ENCODE measurements at regions not wholly inside any gene's neighbourhood (a gene's known extent, or its start where the extent isn't known, plus 50 kb on each side); places are given as distances from the start of the nearest gene placed in this dataset.
"Not testable (repeated sequence)": the region's sequence is repeated elsewhere in the genome, so short reads cannot be mapped to it uniquely, and the experiment has no call there.

- H3K9ac ChIP-seq (ENCODE audit: low read length in 5 of 5): no peak overlapping the region
- H3K36me3 ChIP-seq (ENCODE audit: control insufficient read depth in 5 of 5, insufficient read depth in 5 of 5, low read length in 5 of 5): no peaks in the 10 kb centered on the region
- no peak overlapping the region for H3K4me3 ChIP-seq (ENCODE audit: low read depth in 1 of 5, low read length in 5 of 5)
- H3K9me3 ChIP-seq (ENCODE audit: control insufficient read depth in 5 of 5, low read length in 5 of 5): no peaks in the 10 kb centered on the region
- no peaks in the 10 kb centered on the region for H3K4me1 ChIP-seq (ENCODE audit: control insufficient read depth in 5 of 5, insufficient read depth in 5 of 5, low read length in 5 of 5)
- H3K27ac ChIP-seq (ENCODE audit: low read depth, low read length): no peak overlapping the region
- H3K27me3 ChIP-seq (ENCODE audit: control insufficient read depth in 5 of 5, insufficient read depth in 4 of 5, low read length in 5 of 5): no peaks in the 10 kb centered on the region
Measured at GRCh38 chr17:69669441-69670178, 255.1 kb downstream of the MAP2K6 start.

GRCh38 chr17:69672924-69673323 is 258.4 kb downstream of the MAP2K6 start:
- Histone ChIP-seq H3K9ac (ENCODE audit: low read length in 5 of 5) (no peak overlapping the region), H3K4me3 (ENCODE audit: low read depth in 1 of 5, low read length in 5 of 5) (no peak overlapping the region), H3K36me3 (ENCODE audit: control insufficient read depth in 5 of 5, insufficient read depth in 5 of 5, low read length in 5 of 5) (no peaks in the 10 kb centered on the region), H3K27ac (ENCODE audit: low read depth, low read length) (no peak overlapping the region), H3K4me1 (ENCODE audit: control insufficient read depth in 5 of 5, insufficient read depth in 5 of 5, low read length in 5 of 5) (no peaks in the 10 kb centered on the region), H3K27me3 (ENCODE audit: control insufficient read depth in 5 of 5, insufficient read depth in 4 of 5, low read length in 5 of 5) (no peaks in the 10 kb centered on the region), H3K9me3 (ENCODE audit: control insufficient read depth in 5 of 5, low read length in 5 of 5) (no peaks in the 10 kb centered on the region)

GRCh38 chr17:69677130-69677529 is 262.6 kb downstream of the MAP2K6 start:
- no peaks in the 10 kb centered on the region for H3K9me3 ChIP-seq (ENCODE audit: control insufficient read depth in 5 of 5, low read length in 5 of 5)
- H3K4me3 ChIP-seq (ENCODE audit: low read depth in 1 of 5, low read length in 5 of 5): no peak overlapping the region
- no peaks in the 10 kb centered on the region for H3K4me1 ChIP-seq (ENCODE audit: control insufficient read depth in 5 of 5, insufficient read depth in 5 of 5, low read length in 5 of 5)
- no peak overlapping the region for H3K27ac ChIP-seq (ENCODE audit: low read depth, low read length)
- H3K36me3 ChIP-seq (ENCODE audit: control insufficient read depth in 5 of 5, insufficient read depth in 5 of 5, low read length in 5 of 5): no peaks in the 10 kb centered on the region
- H3K27me3 ChIP-seq (ENCODE audit: control insufficient read depth in 5 of 5, insufficient read depth in 4 of 5, low read length in 5 of 5): no peaks in the 10 kb centered on the region
- no peak overlapping the region for H3K9ac ChIP-seq (ENCODE audit: low read length in 5 of 5)

- Histone ChIP-seq H3K4me1 (ENCODE audit: control insufficient read depth in 5 of 5, insufficient read depth in 5 of 5, low read length in 5 of 5) (no peaks in the 10 kb centered on the region), H3K4me3 (ENCODE audit: low read depth in 1 of 5, low read length in 5 of 5) (no peak overlapping the region), H3K27ac (ENCODE audit: low read depth, low read length) (no peak overlapping the region)
Measured at GRCh38 chr17:69678206-69678605, 263.7 kb downstream of the MAP2K6 start.

GRCh38 chr17:69679829-69680228 is 265.3 kb downstream of the MAP2K6 start:
- H3K36me3 ChIP-seq (ENCODE audit: control insufficient read depth in 5 of 5, insufficient read depth in 5 of 5, low read length in 5 of 5): no peaks in the 10 kb centered on the region
- H3K27ac ChIP-seq (ENCODE audit: low read depth, low read length): no peak overlapping the region
- no peaks in the 10 kb centered on the region for H3K27me3 ChIP-seq (ENCODE audit: control insufficient read depth in 5 of 5, insufficient read depth in 4 of 5, low read length in 5 of 5)
- no peaks in the 10 kb centered on the region for H3K4me1 ChIP-seq (ENCODE audit: control insufficient read depth in 5 of 5, insufficient read depth in 5 of 5, low read length in 5 of 5)
- no peak overlapping the region for H3K9ac ChIP-seq (ENCODE audit: low read length in 5 of 5)
- H3K9me3 ChIP-seq (ENCODE audit: control insufficient read depth in 5 of 5, low read length in 5 of 5): no peaks in the 10 kb centered on the region
- no peak overlapping the region for H3K4me3 ChIP-seq (ENCODE audit: low read depth in 1 of 5, low read length in 5 of 5)

More at GRCh38 chr17:69678206-69678605, 263.7 kb downstream of the MAP2K6 start:
- H3K27me3 ChIP-seq (ENCODE audit: control insufficient read depth in 5 of 5, insufficient read depth in 4 of 5, low read length in 5 of 5): no peaks in the 10 kb centered on the region
- no peaks in the 10 kb centered on the region for H3K36me3 ChIP-seq (ENCODE audit: control insufficient read depth in 5 of 5, insufficient read depth in 5 of 5, low read length in 5 of 5)
- no peak overlapping the region for H3K9ac ChIP-seq (ENCODE audit: low read length in 5 of 5)
- H3K9me3 ChIP-seq (ENCODE audit: control insufficient read depth in 5 of 5, low read length in 5 of 5): no peaks in the 10 kb centered on the region

GRCh38 chr17:69684251-69684650 is 269.8 kb downstream of the MAP2K6 start:
- Histone ChIP-seq H3K4me3 (ENCODE audit: low read depth in 1 of 5, low read length in 5 of 5) (no peak overlapping the region), H3K9me3 (ENCODE audit: control insufficient read depth in 5 of 5, low read length in 5 of 5) (peaks cover 0 to 10% (median 6%) of the 10 kb centered on the region in 5 donors), H3K36me3 (ENCODE audit: control insufficient read depth in 5 of 5, insufficient read depth in 5 of 5, low read length in 5 of 5) (no peaks in the 10 kb centered on the region), H3K27ac (ENCODE audit: low read depth, low read length) (no peak overlapping the region), H3K9ac (ENCODE audit: low read length in 5 of 5) (no peak overlapping the region), H3K4me1 (ENCODE audit: control insufficient read depth in 5 of 5, insufficient read depth in 5 of 5, low read length in 5 of 5) (no peaks in the 10 kb centered on the region), H3K27me3 (ENCODE audit: control insufficient read depth in 5 of 5, insufficient read depth in 4 of 5, low read length in 5 of 5) (no peaks in the 10 kb centered on the region)

- H3K36me3 ChIP-seq (ENCODE audit: control insufficient read depth in 5 of 5, insufficient read depth in 5 of 5, low read length in 5 of 5); H3K9ac ChIP-seq (ENCODE audit: low read length in 5 of 5); H3K27ac ChIP-seq (ENCODE audit: low read depth, low read length); H3K27me3 ChIP-seq (ENCODE audit: control insufficient read depth in 5 of 5, insufficient read depth in 4 of 5, low read length in 5 of 5); H3K4me1 ChIP-seq (ENCODE audit: control insufficient read depth in 5 of 5, insufficient read depth in 5 of 5, low read length in 5 of 5); H3K4me3 ChIP-seq (ENCODE audit: low read depth in 1 of 5, low read length in 5 of 5): not testable (repeated sequence)
- H3K9me3 ChIP-seq (ENCODE audit: control insufficient read depth in 5 of 5, low read length in 5 of 5): peaks cover 0 to 11% (median 6%) of the 10 kb centered on the region in 5 donors
Measured at GRCh38 chr17:69685150-69685549, 270.7 kb downstream of the MAP2K6 start.

GRCh38 chr17:69690531-69690930 is 276.0 kb downstream of the MAP2K6 start:
- H3K4me3 ChIP-seq (ENCODE audit: low read depth in 1 of 5, low read length in 5 of 5): no peak overlapping the region
- no peaks in the 10 kb centered on the region for H3K36me3 ChIP-seq (ENCODE audit: control insufficient read depth in 5 of 5, insufficient read depth in 5 of 5, low read length in 5 of 5)
- H3K27me3 ChIP-seq (ENCODE audit: control insufficient read depth in 5 of 5, insufficient read depth in 4 of 5, low read length in 5 of 5): no peaks in the 10 kb centered on the region
- H3K9ac ChIP-seq (ENCODE audit: low read length in 5 of 5): no peak overlapping the region
- peaks cover 0 to 11% (median 6%) of the 10 kb centered on the region in 5 donors for H3K9me3 ChIP-seq (ENCODE audit: control insufficient read depth in 5 of 5, low read length in 5 of 5)
- no peaks in the 10 kb centered on the region for H3K4me1 ChIP-seq (ENCODE audit: control insufficient read depth in 5 of 5, insufficient read depth in 5 of 5, low read length in 5 of 5)
- no peak overlapping the region for H3K27ac ChIP-seq (ENCODE audit: low read depth, low read length)

GRCh38 chr17:69692171-69692570 is 277.7 kb downstream of the MAP2K6 start:
- no peak overlapping the region for H3K27ac ChIP-seq (ENCODE audit: low read depth, low read length)
- H3K36me3 ChIP-seq (ENCODE audit: control insufficient read depth in 5 of 5, insufficient read depth in 5 of 5, low read length in 5 of 5): no peaks in the 10 kb centered on the region
- H3K4me3 ChIP-seq (ENCODE audit: low read depth in 1 of 5, low read length in 5 of 5): no peak overlapping the region
- H3K27me3 ChIP-seq (ENCODE audit: control insufficient read depth in 5 of 5, insufficient read depth in 4 of 5, low read length in 5 of 5): no peaks in the 10 kb centered on the region
- H3K9me3 ChIP-seq (ENCODE audit: control insufficient read depth in 5 of 5, low read length in 5 of 5): peaks cover 0 to 7% (median 6%) of the 10 kb centered on the region in 5 donors
- H3K9ac ChIP-seq (ENCODE audit: low read length in 5 of 5): no peak overlapping the region
- no peaks in the 10 kb centered on the region for H3K4me1 ChIP-seq (ENCODE audit: control insufficient read depth in 5 of 5, insufficient read depth in 5 of 5, low read length in 5 of 5)

GRCh38 chr17:69695646-69696045 is 281.1 kb downstream of the MAP2K6 start:
- Histone ChIP-seq H3K36me3 (ENCODE audit: control insufficient read depth in 5 of 5, insufficient read depth in 5 of 5, low read length in 5 of 5) (no peaks in the 10 kb centered on the region), H3K27ac (ENCODE audit: low read depth, low read length) (no peak overlapping the region), H3K4me3 (ENCODE audit: low read depth in 1 of 5, low read length in 5 of 5) (no peak overlapping the region), H3K27me3 (ENCODE audit: control insufficient read depth in 5 of 5, insufficient read depth in 4 of 5, low read length in 5 of 5) (no peaks in the 10 kb centered on the region), H3K4me1 (ENCODE audit: control insufficient read depth in 5 of 5, insufficient read depth in 5 of 5, low read length in 5 of 5) (no peaks in the 10 kb centered on the region), H3K9ac (ENCODE audit: low read length in 5 of 5) (no peak overlapping the region), H3K9me3 (ENCODE audit: control insufficient read depth in 5 of 5, low read length in 5 of 5) (peaks cover 0 to 11% (median 3%) of the 10 kb centered on the region in 5 donors)

All from subcutaneous abdominal adipose tissue (tissue), 5 donors.